ENCODE measurements at regions not wholly inside any gene's neighbourhood (a gene's known extent, or its start where the extent isn't known, plus 50 kb on each side); places are given as distances from the start of the nearest gene placed in this dataset.

DNA sequence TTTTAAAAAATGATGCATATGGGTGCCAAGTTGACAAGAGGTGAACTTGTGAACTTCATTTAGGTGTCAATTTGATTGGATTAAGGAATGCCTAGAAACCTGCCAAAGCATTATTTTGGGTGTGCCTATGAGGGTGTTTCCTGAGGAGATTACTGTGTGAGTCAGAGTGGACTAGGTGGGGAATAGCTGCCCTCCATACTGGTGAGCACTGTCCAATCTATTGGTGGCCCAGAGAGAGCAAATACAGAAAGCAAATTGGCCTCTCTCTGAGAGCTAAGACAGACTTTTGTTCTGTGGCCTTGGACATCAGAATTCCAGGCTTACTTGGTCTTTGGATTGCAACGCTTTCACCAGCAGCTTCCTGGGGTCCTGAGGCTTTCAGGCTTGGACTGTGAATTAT, 388.0 kb downstream of the SUCLG1 start:
- TF ChIP-seq, protein P1, sequence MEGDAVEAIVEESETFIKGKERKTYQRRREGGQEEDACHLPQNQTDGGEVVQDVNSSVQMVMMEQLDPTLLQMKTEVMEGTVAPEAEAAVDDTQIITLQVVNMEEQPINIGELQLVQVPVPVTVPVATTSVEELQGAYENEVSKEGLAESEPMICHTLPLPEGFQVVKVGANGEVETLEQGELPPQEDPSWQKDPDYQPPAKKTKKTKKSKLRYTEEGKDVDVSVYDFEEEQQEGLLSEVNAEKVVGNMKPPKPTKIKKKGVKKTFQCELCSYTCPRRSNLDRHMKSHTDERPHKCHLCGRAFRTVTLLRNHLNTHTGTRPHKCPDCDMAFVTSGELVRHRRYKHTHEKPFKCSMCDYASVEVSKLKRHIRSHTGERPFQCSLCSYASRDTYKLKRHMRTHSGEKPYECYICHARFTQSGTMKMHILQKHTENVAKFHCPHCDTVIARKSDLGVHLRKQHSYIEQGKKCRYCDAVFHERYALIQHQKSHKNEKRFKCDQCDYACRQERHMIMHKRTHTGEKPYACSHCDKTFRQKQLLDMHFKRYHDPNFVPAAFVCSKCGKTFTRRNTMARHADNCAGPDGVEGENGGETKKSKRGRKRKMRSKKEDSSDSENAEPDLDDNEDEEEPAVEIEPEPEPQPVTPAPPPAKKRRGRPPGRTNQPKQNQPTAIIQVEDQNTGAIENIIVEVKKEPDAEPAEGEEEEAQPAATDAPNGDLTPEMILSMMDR (IDR thresholded peaks at IDR 0.05; ENCODE audit: low read length), result no peak
- no peak for TF ChIP-seq EZH2 (IDR thresholded peaks at IDR 0.05; ENCODE audit: borderline replicate concordance, low read length)
